ENCODE measurements at regions not wholly inside any gene's neighbourhood (a gene's known extent, or its start where the extent isn't known, plus 50 kb on each side); places are given as distances from the start of the nearest gene placed in this dataset.

DNA sequence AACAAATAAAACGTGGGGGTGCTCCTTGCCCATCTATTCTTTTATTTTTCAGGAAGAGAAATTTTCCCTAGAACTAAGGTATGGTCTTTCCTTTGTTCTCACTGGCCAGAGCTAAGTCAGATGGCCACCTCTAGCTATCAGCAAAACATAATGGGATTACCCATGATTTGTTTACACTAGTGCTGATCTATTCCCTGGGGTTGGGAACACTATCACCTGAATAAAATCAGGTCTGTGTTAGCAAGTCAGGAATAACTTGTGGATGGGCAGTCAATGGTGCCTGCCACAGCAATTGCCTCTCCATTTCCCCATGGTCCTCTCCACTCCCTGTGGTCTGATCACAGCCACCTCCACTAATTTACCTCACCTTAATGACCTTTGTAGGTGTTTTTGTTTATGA is 181.7 kb upstream of the CADPS start:
- no peaks in the 10 kb centered on the region for H3K27me3 ChIP-seq
- H3K4me3 ChIP-seq: no peak overlapping the region
- no peak for DNase-seq
- H3K36me3 ChIP-seq: no peaks in the 10 kb centered on the region
- no peaks in the 10 kb centered on the region for H3K9me3 ChIP-seq

DNA sequence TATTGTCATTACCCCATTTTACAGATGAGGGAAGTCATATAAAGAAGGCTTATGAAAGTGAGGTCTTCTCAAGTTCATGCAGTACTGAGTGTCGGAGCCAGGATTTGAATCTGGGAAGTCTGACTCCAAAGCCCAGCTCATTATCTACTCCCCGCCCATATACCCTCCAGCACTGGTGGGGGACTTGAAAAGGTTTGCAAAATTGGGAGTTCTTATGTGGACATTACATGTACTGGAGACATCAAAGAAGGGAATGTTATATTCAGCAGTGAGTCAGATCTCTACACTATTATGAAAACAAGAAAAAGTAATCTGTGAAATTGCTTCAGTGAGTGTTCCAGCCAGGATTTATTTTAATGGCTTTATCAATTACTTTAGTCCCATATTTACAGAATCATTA is 185.2 kb upstream of the CADPS start:
- H3K27me3 ChIP-seq: no peaks in the 10 kb centered on the region
- no peaks in the 10 kb centered on the region for H3K9me3 ChIP-seq
- no peak for DNase-seq
- H3K4me3 ChIP-seq: no peak overlapping the region
- H3K36me3 ChIP-seq: no peaks in the 10 kb centered on the region

DNA sequence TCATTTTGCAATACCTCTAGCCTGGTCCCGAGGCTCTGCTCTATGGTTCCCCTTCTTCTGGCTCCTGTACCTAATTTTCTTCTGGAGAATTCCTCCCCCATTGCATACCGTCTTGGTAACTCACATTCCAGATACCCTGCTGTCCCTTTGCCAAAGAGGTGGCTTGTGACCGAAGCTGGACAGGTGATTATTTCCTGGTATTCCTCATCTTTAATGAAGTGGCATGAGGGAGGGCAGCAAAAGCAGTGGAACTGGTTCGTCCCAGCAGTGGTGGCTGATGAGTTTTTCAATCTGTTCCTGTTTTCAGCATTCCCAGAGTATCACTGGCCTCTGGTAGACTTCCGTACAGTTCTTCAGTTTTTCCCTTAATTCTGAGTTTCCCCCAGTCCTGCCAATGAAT is 186.2 kb upstream of the CADPS start:
- Histone ChIP-seq H3K4me3 (no peak overlapping the region), H3K27me3 (no peaks in the 10 kb centered on the region), H3K36me3 (no peaks in the 10 kb centered on the region), H3K9me3 (no peaks in the 10 kb centered on the region)
- no peak for DNase-seq

DNA sequence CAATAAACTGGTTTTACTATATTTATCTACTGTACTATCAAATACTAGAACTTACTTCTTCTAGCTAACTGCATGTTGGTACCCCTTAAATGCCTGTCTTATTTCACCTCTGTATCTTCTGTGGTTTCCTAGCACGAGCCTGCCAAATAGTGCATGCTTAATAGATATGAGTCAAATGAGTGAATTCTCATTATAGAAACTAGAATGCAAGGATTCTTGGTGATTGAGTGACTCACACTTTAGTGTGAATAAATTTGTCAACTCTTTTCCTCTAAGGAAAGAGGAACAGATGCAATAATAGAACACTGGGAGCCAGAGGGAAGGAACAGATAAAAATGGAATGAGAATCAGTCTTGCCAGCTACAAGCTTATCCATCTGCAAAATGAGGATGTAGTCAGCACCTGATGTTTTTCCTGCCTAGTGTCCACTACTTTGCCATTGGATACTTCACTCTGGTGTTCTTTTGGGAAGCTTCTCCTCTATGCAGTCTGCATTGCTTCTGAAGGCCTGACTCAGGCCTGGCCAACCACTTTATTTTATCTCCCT is 189.1 kb upstream of the CADPS start:
- Histone ChIP-seq H3K9me3 (no peaks in the 10 kb centered on the region), H3K27me3 (no peaks in the 10 kb centered on the region)
- no peak for DNase-seq

DNA sequence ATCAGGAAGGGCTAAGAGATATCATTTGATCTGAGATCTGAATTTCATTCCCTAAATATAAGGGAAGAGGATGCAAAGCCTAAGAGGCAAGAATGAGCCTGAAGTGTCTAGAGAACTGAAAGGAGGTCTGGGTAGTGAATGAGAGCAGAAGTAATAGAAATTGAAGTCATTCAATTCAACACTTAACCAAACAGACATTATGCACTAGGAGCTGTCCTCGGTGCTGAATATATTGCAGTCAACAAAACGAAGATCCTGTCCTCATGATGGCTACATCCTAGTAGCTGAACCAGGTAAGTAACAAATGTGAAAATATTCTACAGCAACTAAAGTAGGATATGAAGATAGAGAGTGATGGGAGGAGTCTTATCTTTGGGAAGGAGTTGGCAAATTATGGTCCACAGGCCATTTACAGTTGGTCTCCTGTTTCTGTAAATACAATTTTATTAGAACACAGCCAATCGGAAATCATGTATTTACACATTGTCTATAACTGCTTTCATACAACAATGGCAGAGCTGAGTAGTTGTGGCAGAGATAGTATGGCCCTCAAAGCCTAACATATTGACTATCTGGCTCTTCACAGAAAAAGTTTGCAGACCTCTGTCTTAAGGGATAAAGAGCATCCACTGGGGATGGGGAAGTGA is 192.9 kb upstream of the CADPS start:
- DNase-seq: no peak
- no peaks in the 10 kb centered on the region for H3K27me3 ChIP-seq
- no peak overlapping the region for H3K4me3 ChIP-seq
- H3K9me3 ChIP-seq: no peaks in the 10 kb centered on the region
- H3K36me3 ChIP-seq: no peaks in the 10 kb centered on the region

More for the DNA sequence above, 189.1 kb upstream of the CADPS start:
- Histone ChIP-seq H3K4me3 (no peak overlapping the region), H3K36me3 (no peaks in the 10 kb centered on the region)

DNA sequence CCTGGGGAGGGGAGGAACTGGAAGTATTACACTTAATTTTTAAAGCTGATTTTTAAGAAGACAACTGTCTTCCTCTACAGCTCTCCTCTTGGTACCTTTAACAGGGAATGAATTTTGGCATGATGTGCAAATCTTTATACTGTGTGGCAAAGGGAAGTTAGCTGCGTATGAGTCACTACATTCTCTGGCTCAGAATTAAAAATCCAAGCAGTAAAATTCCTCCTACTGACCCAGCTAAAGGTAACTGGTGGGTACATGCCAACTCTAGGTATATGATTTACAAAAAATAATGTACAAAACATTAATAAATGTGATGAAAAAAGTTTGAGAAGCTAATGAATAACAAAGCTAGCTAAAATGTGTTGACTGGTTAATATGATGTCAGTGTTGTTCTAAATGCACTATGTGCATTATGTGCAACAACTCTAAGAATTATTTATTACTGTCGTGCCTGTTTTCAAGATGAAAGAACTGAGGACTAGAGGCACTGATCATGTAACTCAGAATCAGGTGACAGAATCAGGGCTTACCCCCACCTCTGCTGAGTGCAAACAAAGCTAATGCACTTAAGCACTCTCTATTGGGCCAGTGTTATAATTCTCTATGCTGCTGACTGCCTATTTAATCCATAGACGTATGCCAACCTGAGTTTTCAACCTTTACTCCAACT is 194.7 kb upstream of the CADPS start:
- Histone ChIP-seq H3K9me3 (no peaks in the 10 kb centered on the region), H3K36me3 (no peaks in the 10 kb centered on the region), H3K27me3 (no peaks in the 10 kb centered on the region), H3K4me3 (no peak overlapping the region)
- DNase-seq: no peak

DNA sequence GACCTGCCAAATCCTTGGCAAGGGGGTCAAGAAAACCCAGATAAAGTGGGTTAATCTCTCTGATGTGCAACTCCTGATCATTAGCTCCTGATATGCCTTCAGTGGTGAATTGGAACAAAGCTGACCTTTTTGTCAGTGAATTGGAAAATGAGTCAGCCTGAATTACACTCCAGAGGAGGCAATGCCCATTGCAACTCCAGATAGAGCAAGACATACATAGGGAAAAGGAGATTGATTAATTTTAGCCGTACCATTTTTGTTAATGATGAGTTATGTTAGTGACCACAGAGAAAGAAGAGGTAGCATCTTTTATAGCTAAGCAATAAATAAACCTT is 195.2 kb upstream of the CADPS start:
- Histone ChIP-seq H3K4me3 (no peak overlapping the region), H3K36me3 (no peaks in the 10 kb centered on the region), H3K9me3 (no peaks in the 10 kb centered on the region), H3K27me3 (no peaks in the 10 kb centered on the region)
- no peak for DNase-seq

DNA sequence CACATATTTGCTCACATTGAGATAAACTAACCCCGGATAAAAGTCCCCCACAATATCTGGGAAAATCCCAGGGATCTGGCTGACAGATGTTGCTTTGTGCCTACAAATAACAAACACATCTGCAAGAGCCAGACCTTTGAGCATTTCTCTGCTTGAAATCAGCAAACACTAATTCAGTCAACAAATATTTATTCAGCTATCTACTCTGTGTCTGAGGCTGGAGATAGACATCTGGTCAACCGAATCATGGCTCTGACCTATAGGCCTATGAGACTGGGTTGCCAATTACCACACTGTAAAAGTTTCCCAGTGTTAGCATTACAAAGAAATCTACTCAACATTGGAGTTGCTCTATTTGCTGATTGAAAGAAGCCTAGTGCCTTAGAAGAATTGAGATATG is 201.1 kb upstream of the CADPS start:
- no peak overlapping the region for H3K4me3 ChIP-seq

DNA sequence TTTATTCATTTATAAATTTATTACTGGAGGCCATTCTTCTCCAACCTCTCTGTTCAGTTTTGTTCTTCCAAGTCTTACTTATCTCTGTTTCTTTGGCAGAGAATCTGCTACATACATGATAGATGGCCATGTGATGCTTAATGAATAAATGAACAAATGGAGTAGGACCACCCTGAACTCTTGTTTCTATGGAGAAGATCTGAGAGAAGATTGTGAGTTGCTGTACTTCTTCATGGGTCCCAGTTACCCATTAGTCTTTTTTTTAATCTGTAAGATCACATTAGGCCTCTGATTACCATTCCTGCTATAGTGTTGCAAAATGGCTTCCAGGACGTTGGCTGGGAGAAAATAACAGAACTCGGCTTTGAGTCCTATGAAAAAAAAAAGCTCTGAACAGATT is 191.9 kb upstream of the SYNPR start:
- Histone ChIP-seq H3K4me3 (no peak overlapping the region), H3K27me3 (no peaks in the 10 kb centered on the region)
- DNase-seq: no peak

More for the DNA sequence above, 201.1 kb upstream of the CADPS start:
- DNase-seq: no peak
- H3K27me3 ChIP-seq: no peaks in the 10 kb centered on the region
- no peaks in the 10 kb centered on the region for H3K36me3 ChIP-seq
- H3K9me3 ChIP-seq: no peaks in the 10 kb centered on the region

DNA sequence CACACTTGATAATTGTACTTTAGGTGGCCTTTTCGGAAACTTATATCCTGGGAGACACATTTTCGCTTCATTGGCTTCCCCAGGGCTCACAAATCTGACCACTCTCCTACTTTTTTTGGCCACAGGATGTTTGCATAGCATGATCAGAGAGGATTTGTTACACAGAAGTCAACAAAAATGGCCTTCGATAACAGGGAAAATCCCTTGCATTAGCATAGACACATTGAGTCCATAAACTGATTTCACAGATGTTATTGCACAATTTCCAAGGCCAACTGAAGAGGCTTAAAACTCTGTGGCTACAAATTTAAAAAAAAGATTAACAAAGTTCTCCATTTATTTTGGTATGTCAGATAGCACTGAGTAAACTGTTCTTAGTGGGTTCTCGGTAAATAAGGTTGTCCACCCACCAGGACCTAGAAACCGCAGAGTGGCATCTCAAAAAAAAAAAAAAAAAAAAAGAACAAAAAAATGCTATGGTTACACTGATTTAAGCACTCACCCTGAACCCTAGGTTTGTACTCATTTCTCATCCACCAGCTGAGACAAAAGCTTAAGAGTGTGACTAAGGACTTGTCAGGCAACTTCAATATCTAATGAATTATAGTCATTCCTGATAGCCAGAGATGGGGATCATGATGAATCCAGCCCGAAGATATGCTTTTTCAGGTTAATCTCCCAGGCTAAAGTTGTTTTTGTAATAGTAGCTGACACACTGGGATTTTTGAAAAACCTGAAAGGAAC is 188.9 kb upstream of the SYNPR start:
- Histone ChIP-seq H3K9me3 (no peaks in the 10 kb centered on the region), H3K36me3 (no peaks in the 10 kb centered on the region), H3K27me3 (no peaks in the 10 kb centered on the region), H3K4me3 (no peak overlapping the region)
- no peak for DNase-seq

More for the DNA sequence above, 191.9 kb upstream of the SYNPR start:
- Histone ChIP-seq H3K9me3 (no peaks in the 10 kb centered on the region), H3K36me3 (no peaks in the 10 kb centered on the region)

DNA sequence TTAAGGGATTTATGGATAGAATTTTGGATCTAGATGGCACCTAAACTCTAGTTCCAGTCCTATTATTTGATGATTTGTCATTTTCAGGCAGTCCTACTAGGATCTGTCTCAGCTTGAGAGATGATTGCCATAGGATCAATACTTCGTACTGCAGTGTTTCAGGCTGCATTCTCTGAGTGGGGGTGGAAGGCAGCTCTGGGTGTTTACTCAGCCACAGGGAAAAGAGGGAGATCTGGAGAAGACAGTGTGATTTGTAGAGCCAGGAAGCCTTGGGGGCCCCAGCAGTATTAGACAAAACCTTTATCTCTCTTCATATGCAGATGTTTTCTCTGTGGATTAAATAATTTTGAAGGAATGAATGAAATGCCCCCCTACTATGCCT is 188.4 kb upstream of the SYNPR start:
- no peak overlapping the region for H3K4me3 ChIP-seq
- DNase-seq: no peak
- H3K36me3 ChIP-seq: no peaks in the 10 kb centered on the region
- H3K27me3 ChIP-seq: no peaks in the 10 kb centered on the region
- H3K9me3 ChIP-seq: no peaks in the 10 kb centered on the region

DNA sequence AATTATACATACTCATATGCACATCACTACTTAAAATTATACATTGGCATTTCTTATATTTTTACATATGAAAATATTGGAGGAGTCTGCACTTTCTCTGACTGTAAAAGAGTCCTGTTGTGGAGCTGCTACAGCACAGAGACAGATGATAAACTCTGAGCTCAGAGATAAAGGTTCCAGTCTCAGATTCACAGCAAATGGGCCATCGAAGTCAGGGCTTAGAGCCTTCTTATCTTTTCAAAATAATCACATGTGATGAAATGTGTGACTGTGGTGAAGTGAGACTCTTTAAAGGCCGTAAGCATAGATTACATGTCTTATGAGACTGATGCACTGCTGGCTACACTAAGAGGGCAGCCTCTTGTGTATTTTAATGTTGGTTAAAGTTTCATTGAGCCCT is 187.5 kb upstream of the SYNPR start:
- Histone ChIP-seq H3K4me3 (no peak overlapping the region), H3K36me3 (no peaks in the 10 kb centered on the region), H3K27me3 (no peaks in the 10 kb centered on the region), H3K9me3 (no peaks in the 10 kb centered on the region)
- no peak for DNase-seq

DNA sequence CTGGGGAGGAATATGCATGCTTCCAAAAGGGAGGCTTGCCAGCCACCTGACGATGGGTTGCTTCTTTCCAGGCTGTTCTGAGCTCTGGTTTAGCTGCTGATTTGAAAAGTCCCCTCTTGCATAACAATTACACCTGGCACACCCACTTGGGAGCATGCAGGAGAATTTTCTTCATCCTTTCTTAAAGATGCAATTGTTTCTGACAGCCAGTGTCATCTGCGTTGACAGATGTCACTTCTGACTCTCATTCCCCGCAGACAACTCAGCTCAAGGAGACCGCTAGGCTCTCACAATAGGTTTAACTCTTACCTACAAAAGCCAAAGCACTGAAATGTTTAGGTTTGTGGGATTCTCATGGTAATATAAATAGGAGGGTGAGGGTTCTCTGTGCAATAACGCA is 185.6 kb upstream of the SYNPR start:
- DNase-seq: no peak
- Histone ChIP-seq H3K4me3 (no peak overlapping the region), H3K9me3 (no peaks in the 10 kb centered on the region), H3K36me3 (no peaks in the 10 kb centered on the region), H3K27me3 (no peaks in the 10 kb centered on the region)

DNA sequence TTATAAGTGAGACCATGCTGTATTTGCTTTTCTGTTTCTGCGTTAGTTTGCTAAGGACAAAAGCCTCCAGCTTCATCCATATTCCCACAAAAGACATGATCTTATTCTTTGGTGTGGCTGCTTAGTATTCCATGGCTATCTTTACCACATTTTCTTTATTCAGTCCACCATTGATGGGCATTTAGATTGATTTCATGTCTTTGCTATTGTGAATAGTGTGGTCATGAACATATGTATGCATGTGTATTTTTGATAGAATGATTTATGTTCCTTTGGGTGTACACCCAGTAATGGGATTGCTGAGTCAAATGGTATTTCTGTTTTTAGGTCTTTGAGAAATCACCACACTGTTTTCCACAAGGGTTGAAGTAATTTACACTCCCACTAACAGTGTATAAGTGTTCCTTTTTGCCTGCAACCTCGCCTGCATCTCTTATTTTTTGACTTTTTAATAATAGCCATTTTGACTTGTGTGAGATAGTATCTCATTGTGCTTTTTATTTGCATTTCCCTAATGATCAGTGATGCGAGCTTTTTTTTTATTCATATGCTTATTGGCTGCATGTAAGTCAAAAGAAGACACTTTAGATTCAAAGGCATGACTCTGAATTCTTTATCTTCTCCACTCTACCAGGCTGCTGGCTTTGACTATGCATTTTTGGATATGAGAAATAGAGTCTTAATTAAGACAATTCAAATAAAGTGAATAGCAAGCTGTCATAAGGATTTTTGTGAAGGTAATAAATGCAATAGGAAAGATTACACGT is 183.3 kb upstream of the SYNPR start:
- Histone ChIP-seq H3K4me3 (no peak overlapping the region), H3K27me3 (no peaks in the 10 kb centered on the region), H3K36me3 (no peaks in the 10 kb centered on the region), H3K9me3 (no peaks in the 10 kb centered on the region)
- DNase-seq: no peak

DNA sequence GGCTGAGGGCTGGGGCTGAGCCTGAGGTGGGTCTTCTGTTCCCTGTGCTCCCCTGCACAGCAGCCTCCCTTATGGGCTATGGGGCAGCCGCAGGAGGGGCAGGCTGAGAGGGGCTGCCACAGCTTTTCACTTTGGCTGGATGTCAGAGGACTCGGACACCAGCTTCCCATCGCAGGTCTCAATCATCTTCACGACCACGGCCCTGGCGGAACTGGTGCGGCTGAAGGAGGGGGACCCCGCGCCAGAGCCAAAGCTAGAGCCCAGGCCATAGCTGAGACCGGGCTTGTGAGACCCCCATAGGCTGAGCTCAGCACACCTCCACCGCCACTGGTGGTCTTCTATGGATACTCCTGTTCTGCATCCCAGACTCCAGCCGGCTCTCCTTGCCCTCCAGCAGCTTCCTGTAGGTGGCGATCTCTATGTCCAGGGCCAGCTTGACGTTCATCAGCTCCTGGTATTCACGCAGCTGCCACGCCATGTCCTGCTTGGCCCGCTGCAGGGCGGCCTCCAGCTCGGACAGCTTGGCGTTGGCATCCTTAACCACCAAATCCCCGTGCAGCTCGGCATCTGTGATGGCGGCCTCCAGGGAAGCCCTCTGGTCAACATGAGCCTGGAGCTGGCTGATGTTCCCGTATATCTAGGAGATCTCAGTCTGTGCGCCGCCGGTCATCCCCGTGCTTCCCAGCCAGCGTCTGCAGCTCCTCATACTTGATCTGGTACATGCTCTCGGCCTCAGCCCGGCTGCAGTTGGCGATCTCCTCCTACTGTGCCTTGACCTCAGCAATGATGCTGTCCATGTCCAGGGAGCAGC is 181.7 kb upstream of the SYNPR start:
- Histone ChIP-seq H3K27me3 (no peaks in the 10 kb centered on the region), H3K4me3 (no peak overlapping the region), H3K9me3 (no peaks in the 10 kb centered on the region), H3K36me3 (no peaks in the 10 kb centered on the region)
- no peak for DNase-seq

DNA sequence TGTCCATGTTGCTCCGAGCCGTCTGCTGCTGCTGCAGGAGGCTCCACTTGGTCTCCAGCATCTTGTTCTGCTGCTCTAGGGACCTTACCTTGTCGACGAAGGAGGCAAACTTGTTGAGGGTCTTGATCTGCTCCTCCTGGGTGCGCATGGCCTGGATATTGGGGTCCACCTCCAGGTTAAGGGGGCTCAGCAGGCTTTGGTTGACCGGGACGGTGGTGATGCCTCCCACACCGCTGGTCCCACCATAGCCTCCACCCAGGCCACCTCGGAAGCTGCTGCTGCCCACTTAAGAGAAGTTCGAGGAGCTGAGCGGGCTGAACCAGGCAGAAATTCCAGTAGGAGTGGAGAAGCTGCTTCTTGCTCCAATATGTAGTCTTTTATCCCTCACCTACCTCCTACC is 180.7 kb upstream of the SYNPR start:
- H3K4me3 ChIP-seq: no peak overlapping the region
- H3K36me3 ChIP-seq: no peaks in the 10 kb centered on the region
- H3K9me3 ChIP-seq: no peaks in the 10 kb centered on the region
- H3K27me3 ChIP-seq: no peaks in the 10 kb centered on the region
- DNase-seq: no peak

Data from MG63 (cell line).